ENCODE measurements at regions not wholly inside any gene's neighbourhood (a gene's known extent, or its start where the extent isn't known, plus 50 kb on each side); places are given as distances from the start of the nearest gene placed in this dataset.

DNA sequence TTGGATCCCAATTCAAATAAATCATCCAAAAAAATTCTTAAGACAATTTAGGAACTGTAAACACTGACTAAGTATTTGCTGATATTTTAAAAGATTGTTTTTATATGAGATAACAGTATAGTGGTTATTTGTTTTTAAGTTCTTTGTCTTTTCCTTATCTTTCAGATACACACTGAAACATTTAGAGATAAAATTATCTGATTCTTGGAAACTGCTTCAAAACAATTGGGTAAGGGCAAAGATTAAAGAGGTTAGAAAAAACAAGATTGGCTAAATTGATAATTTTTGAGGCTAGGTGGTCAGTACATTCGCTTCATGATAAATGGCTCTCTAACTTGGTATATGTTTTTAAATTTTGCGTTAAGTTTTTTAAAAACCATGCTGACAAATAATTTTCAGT lies 117.3 kb downstream of the PSMG1 start:
- no peaks in the 10 kb centered on the region for H3K36me3 ChIP-seq (ENCODE audit: insufficient read depth, low read length)
- no peaks in the 10 kb centered on the region for H3K79me2 ChIP-seq (ENCODE audit: insufficient read depth, low read length)
- no peak overlapping the region for H3K4me3 ChIP-seq (ENCODE audit: low read depth in 1 of 2, low read length in 2 of 2)
- ATAC-seq (ENCODE audit: insufficient read depth, low read depth) = no peak
- H3K9ac ChIP-seq (ENCODE audit: low read depth, low read length) = no peak overlapping the region
- H3K27ac ChIP-seq (ENCODE audit: low read length) = no peak overlapping the region
- H3K9me3 ChIP-seq (ENCODE audit: insufficient read depth, low read length, severe bottlenecking) = peaks cover 5% of the 10 kb centered on the region
- TF ChIP-seq, protein P1, sequence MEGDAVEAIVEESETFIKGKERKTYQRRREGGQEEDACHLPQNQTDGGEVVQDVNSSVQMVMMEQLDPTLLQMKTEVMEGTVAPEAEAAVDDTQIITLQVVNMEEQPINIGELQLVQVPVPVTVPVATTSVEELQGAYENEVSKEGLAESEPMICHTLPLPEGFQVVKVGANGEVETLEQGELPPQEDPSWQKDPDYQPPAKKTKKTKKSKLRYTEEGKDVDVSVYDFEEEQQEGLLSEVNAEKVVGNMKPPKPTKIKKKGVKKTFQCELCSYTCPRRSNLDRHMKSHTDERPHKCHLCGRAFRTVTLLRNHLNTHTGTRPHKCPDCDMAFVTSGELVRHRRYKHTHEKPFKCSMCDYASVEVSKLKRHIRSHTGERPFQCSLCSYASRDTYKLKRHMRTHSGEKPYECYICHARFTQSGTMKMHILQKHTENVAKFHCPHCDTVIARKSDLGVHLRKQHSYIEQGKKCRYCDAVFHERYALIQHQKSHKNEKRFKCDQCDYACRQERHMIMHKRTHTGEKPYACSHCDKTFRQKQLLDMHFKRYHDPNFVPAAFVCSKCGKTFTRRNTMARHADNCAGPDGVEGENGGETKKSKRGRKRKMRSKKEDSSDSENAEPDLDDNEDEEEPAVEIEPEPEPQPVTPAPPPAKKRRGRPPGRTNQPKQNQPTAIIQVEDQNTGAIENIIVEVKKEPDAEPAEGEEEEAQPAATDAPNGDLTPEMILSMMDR (IDR thresholded peaks at IDR 0.05; ENCODE audit: borderline replicate concordance, extremely low read depth, low read length, poor library complexity, severe bottlenecking) = no peak
- TF ChIP-seq EZH2 (IDR thresholded peaks at IDR 0.05; ENCODE audit: borderline replicate concordance, low read depth, low read length, severe bottlenecking) = no peak
- no peaks in the 10 kb centered on the region for H3K4me1 ChIP-seq (ENCODE audit: insufficient read depth, low read length)
- H3K4me2 ChIP-seq (ENCODE audit: insufficient read depth, low read length) = no peak overlapping the region
- no peaks in the 10 kb centered on the region for H3K27me3 ChIP-seq (ENCODE audit: insufficient read depth, low read length, poor library complexity)
- H4K20me1 ChIP-seq (ENCODE audit: insufficient read depth, low read length) = no peaks in the 10 kb centered on the region
- no peak overlapping the region for H2AFZ ChIP-seq (ENCODE audit: low read depth, low read length)
- DNase-seq = no peak

DNA sequence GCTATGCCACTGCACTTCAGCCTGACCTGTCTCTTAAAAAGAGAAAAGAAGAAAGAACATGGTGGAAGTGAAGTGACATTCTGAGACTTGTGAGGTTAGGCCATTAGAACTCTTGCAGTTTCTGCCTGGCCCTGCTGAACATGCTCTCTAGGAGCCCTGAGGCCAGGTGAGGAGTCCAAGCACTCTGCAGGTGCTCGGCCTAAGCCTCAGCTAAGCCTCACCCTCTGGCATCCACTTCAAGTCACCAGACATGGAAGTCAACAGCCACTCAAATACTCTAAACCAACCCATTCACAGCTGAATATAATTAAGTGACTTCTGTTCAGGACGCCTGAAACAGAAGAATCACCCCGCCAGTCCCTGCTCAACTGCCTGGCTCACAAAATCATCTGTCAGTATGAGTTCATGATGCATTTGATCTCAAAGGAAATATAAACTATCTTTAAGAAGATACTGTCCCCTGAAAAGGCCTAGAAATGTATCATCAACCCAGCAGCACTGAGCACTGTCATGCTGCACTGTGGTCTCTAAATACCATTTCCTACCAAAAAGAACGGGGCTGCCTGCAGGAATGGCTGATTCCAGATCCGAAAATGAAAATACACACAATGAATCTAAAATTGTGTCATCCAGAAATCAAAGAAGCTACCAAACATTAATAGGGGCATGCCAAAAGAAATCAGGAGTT lies 118.8 kb downstream of the PSMG1 start:
- DNase-seq = no peak
- H3K4me1 ChIP-seq (ENCODE audit: insufficient read depth, low read length) = no peaks in the 10 kb centered on the region
- no peaks in the 10 kb centered on the region for H3K36me3 ChIP-seq (ENCODE audit: insufficient read depth, low read length)
- H3K9me3 ChIP-seq (ENCODE audit: insufficient read depth, low read length, severe bottlenecking) = peaks cover 5% of the 10 kb centered on the region
- H3K27me3 ChIP-seq (ENCODE audit: insufficient read depth, low read length, poor library complexity) = no peaks in the 10 kb centered on the region
- H3K4me3 ChIP-seq (ENCODE audit: low read depth in 1 of 2, low read length in 2 of 2) = no peak overlapping the region
- no peak for TF ChIP-seq EZH2 (IDR thresholded peaks at IDR 0.05; ENCODE audit: borderline replicate concordance, low read depth, low read length, severe bottlenecking)
- TF ChIP-seq, protein P1 (IDR thresholded peaks at IDR 0.05; ENCODE audit: borderline replicate concordance, extremely low read depth, low read length, poor library complexity, severe bottlenecking) = no peak
- no peak overlapping the region for H3K27ac ChIP-seq (ENCODE audit: low read length)
- no peaks in the 10 kb centered on the region for H3K79me2 ChIP-seq (ENCODE audit: insufficient read depth, low read length)
- no peaks in the 10 kb centered on the region for H4K20me1 ChIP-seq (ENCODE audit: insufficient read depth, low read length)
- no peak overlapping the region for H3K4me2 ChIP-seq (ENCODE audit: insufficient read depth, low read length)
- no peak overlapping the region for H2AFZ ChIP-seq (ENCODE audit: low read depth, low read length)
- no peak for ATAC-seq (ENCODE audit: insufficient read depth, low read depth)
- no peak overlapping the region for H3K9ac ChIP-seq (ENCODE audit: low read depth, low read length)

DNA sequence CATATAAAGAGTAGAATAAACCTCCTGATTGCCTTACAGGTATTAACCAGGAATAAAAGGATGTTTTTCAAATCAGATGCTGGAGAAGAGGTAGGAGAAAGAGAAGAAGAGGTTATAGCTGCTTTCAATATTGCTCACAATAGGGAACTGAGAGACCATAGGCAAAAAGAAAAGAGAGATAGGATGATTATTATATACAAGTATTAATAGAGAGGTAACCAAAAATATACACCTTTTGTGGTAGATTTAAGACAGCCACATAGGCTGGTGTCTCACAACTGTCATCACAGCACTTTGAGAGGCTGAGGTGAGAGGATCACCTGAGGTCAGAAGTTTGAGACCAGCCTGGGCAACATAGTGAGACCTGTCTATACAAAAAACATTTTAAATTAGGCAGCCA lies 119.7 kb downstream of the PSMG1 start:
- DNase-seq = no peak
- Histone ChIP-seq H3K4me1 (ENCODE audit: insufficient read depth, low read length) (no peaks in the 10 kb centered on the region), H3K9ac (ENCODE audit: low read depth, low read length) (no peak overlapping the region), H3K27ac (ENCODE audit: low read length) (no peak overlapping the region), H3K79me2 (ENCODE audit: insufficient read depth, low read length) (no peaks in the 10 kb centered on the region), H3K27me3 (ENCODE audit: insufficient read depth, low read length, poor library complexity) (no peaks in the 10 kb centered on the region), H2AFZ (ENCODE audit: low read depth, low read length) (no peak overlapping the region), H3K9me3 (ENCODE audit: insufficient read depth, low read length, severe bottlenecking) (peaks cover 5% of the 10 kb centered on the region), H4K20me1 (ENCODE audit: insufficient read depth, low read length) (no peaks in the 10 kb centered on the region), H3K4me3 (ENCODE audit: low read depth in 1 of 2, low read length in 2 of 2) (no peak overlapping the region), H3K36me3 (ENCODE audit: insufficient read depth, low read length) (no peaks in the 10 kb centered on the region), H3K4me2 (ENCODE audit: insufficient read depth, low read length) (no peak overlapping the region)
- ATAC-seq (ENCODE audit: insufficient read depth, low read depth) = no peak
- TF ChIP-seq, protein P1 (IDR thresholded peaks at IDR 0.05; ENCODE audit: borderline replicate concordance, extremely low read depth, low read length, poor library complexity, severe bottlenecking) = no peak
- no peak for TF ChIP-seq EZH2 (IDR thresholded peaks at IDR 0.05; ENCODE audit: borderline replicate concordance, low read depth, low read length, severe bottlenecking)
